Stimulated activated CD8-positive, alpha-beta memory T cell treated with anti-CD3 and anti-CD28 coated beads, Interleukin-4, amount 100 ng/mL, for 48 hours (primary cell): ENCODE measurements at regions not wholly inside any gene's neighbourhood (a gene's known extent, or its start where the extent isn't known, plus 50 kb on each side); places are given as distances from the start of the nearest gene placed in this dataset.

Source experiments
- DNase-seq: peaks from one replicate; pipeline ENCODE4 v3.0.0-alpha.2; 2020

- no peak for DNase-seq
These were observed 224.4 kb downstream of the SPTSSA start for GRCh38 chr14:34237677-34238076.

- no peak for DNase-seq
These were observed 225.0 kb downstream of the SPTSSA start for GRCh38 chr14:34237081-34237480.

- DNase-seq = no peak
These were observed 226.3 kb downstream of the SPTSSA start for GRCh38 chr14:34235643-34236300.

GRCh38 chr14:34234258-34234657 lies 227.8 kb downstream of the SPTSSA start:
- DNase-seq = no peak

- no peak for DNase-seq
These were observed 228.4 kb downstream of the SPTSSA start for GRCh38 chr14:34233619-34234018.

GRCh38 chr14:34232790-34233189 lies 229.2 kb downstream of the SPTSSA start:
- no peak for DNase-seq

- no peak for DNase-seq
These were observed 230.4 kb downstream of the SPTSSA start for GRCh38 chr14:34231626-34232025.

GRCh38 chr14:34229140-34229539 lies 232.9 kb downstream of the SPTSSA start:
- no peak for DNase-seq

GRCh38 chr14:34228650-34228976 lies 233.4 kb downstream of the SPTSSA start:
- no peak for DNase-seq

GRCh38 chr14:34227834-34228649 lies 234.0 kb downstream of the SPTSSA start:
- peak; percentile 75 for DNase-seq

- DNase-seq = no peak
These were observed 237.8 kb downstream of the SPTSSA start for GRCh38 chr14:34224221-34224620.

- no peak for DNase-seq
These were observed 238.5 kb downstream of the SPTSSA start for GRCh38 chr14:34223373-34224148.

GRCh38 chr14:34222867-34223266 lies 239.2 kb downstream of the SPTSSA start:
- DNase-seq = no peak

GRCh38 chr14:34222122-34222521 lies 239.9 kb downstream of the SPTSSA start:
- no peak for DNase-seq

- DNase-seq = no peak
These were observed 241.1 kb downstream of the SPTSSA start for GRCh38 chr14:34220921-34221320.

GRCh38 chr14:34220378-34220706 lies 241.7 kb downstream of the SPTSSA start:
- DNase-seq = no peak

GRCh38 chr14:34219661-34220377 lies 242.2 kb downstream of the SPTSSA start:
- no peak for DNase-seq

GRCh38 chr14:34218881-34219280 lies 243.2 kb downstream of the SPTSSA start:
- DNase-seq = no peak

GRCh38 chr14:34214961-34215360 lies 247.1 kb downstream of the SPTSSA start:
- DNase-seq = no peak

GRCh38 chr14:34213332-34213731 lies 248.7 kb downstream of the SPTSSA start:
- DNase-seq = no peak

- DNase-seq = no peak
These were observed 249.7 kb downstream of the SPTSSA start for GRCh38 chr14:34212172-34212929.

GRCh38 chr14:34211732-34212131 lies 250.3 kb downstream of the SPTSSA start:
- no peak for DNase-seq

GRCh38 chr14:34208532-34208931 lies 253.5 kb downstream of the SPTSSA start:
- DNase-seq = no peak
